ENCODE measurements at regions not wholly inside any gene's neighbourhood (a gene's known extent, or its start where the extent isn't known, plus 50 kb on each side); places are given as distances from the start of the nearest gene placed in this dataset.

GRCh38 chr11:81932303-81932702 is 801.4 kb downstream of the FAM181B start:
- Histone ChIP-seq H3K36me3 (ENCODE audit: insufficient read depth, low read length) (no peaks in the 10 kb centered on the region), H3K4me1 (ENCODE audit: insufficient read depth, low read length, poor library complexity, severe bottlenecking) (no peaks in the 10 kb centered on the region), H3K27ac (ENCODE audit: low read depth, low read length, poor library complexity, severe bottlenecking) (no peak overlapping the region), H3K4me3 (ENCODE audit: low read depth, low read length, poor library complexity, severe bottlenecking) (no peak overlapping the region), H3K4me2 (ENCODE audit: low read length) (no peak overlapping the region), H2AFZ (ENCODE audit: low read length) (no peak overlapping the region), H4K20me1 (ENCODE audit: insufficient read depth, low read length) (no peaks in the 10 kb centered on the region), H3K9me2 (ENCODE audit: insufficient read depth, low read length) (no peaks in the 10 kb centered on the region), H3K79me2 (ENCODE audit: insufficient read depth, low read depth, low read length) (no peaks in the 10 kb centered on the region), H3K9me3 (ENCODE audit: low read length) (no peaks in the 10 kb centered on the region)
- no peak for DNase-seq (ENCODE audit: low spot score)
- no TSS peak for BruUV-seq (replicated peaks)
- intact Hi-C loops (cut with micrococcal nuclease; ENCODE audit: unreplicated experiment), result no loop called here
- TF ChIP-seq EZH2phosphoT487 (IDR thresholded peaks at IDR 0.05; ENCODE audit: borderline replicate concordance, low read depth, low read length), result no peak
- no peak for TF ChIP-seq CTCF (conservative IDR thresholded peaks at IDR 0.05; ENCODE audit: low read length)
- POLR2A ChIA-PET, result no interaction called here
- CTCF ChIA-PET (ENCODE audit: unreplicated experiment), result no interaction called here

- intact Hi-C loops (cut with micrococcal nuclease; ENCODE audit: unreplicated experiment), result no loop called here
- TF ChIP-seq CTCF (conservative IDR thresholded peaks at IDR 0.05; ENCODE audit: low read length), result no peak
- no TSS peak for BruUV-seq (replicated peaks)
- ChIA-PET CTCF (ENCODE audit: unreplicated experiment) (no interaction called here), POLR2A (no interaction called here)
- H3K4me2 ChIP-seq (ENCODE audit: low read length), result no peak overlapping the region
- no peak overlapping the region for H3K4me3 ChIP-seq (ENCODE audit: low read depth, low read length, poor library complexity, severe bottlenecking)
- H3K36me3 ChIP-seq (ENCODE audit: insufficient read depth, low read length), result no peaks in the 10 kb centered on the region
- H4K20me1 ChIP-seq (ENCODE audit: insufficient read depth, low read length), result no peaks in the 10 kb centered on the region
- H2AFZ ChIP-seq (ENCODE audit: low read length), result no peak overlapping the region
- no peaks in the 10 kb centered on the region for H3K9me2 ChIP-seq (ENCODE audit: insufficient read depth, low read length)
- no peaks in the 10 kb centered on the region for H3K9me3 ChIP-seq (ENCODE audit: low read length)
- no peaks in the 10 kb centered on the region for H3K79me2 ChIP-seq (ENCODE audit: insufficient read depth, low read depth, low read length)
- no peak overlapping the region for H3K27ac ChIP-seq (ENCODE audit: low read depth, low read length, poor library complexity, severe bottlenecking)
- H3K4me1 ChIP-seq (ENCODE audit: insufficient read depth, low read length, poor library complexity, severe bottlenecking), result no peaks in the 10 kb centered on the region
- DNase-seq (ENCODE audit: low spot score), result no peak
Observed at GRCh38 chr11:81920205-81920604, 813.5 kb downstream of the FAM181B start.

GRCh38 chr11:81916451-81916850 is 817.2 kb downstream of the FAM181B start:
- H4K20me1 ChIP-seq (ENCODE audit: insufficient read depth, low read length), result no peaks in the 10 kb centered on the region
- no TSS peak for BruUV-seq (replicated peaks)
- no peak overlapping the region for H2AFZ ChIP-seq (ENCODE audit: low read length)
- no peak overlapping the region for H3K27ac ChIP-seq (ENCODE audit: low read depth, low read length, poor library complexity, severe bottlenecking)
- no peaks in the 10 kb centered on the region for H3K79me2 ChIP-seq (ENCODE audit: insufficient read depth, low read depth, low read length)
- DNase-seq (ENCODE audit: low spot score), result no peak
- H3K4me2 ChIP-seq (ENCODE audit: low read length), result no peak overlapping the region
- H3K9me3 ChIP-seq (ENCODE audit: low read length), result no peaks in the 10 kb centered on the region
- TF ChIP-seq EZH2phosphoT487 (IDR thresholded peaks at IDR 0.05; ENCODE audit: borderline replicate concordance, low read depth, low read length), result no peak
- TF ChIP-seq CTCF (conservative IDR thresholded peaks at IDR 0.05; ENCODE audit: low read length), result no peak
- ChIA-PET POLR2A (no interaction called here), CTCF (ENCODE audit: unreplicated experiment) (no interaction called here)
- no peaks in the 10 kb centered on the region for H3K9me2 ChIP-seq (ENCODE audit: insufficient read depth, low read length)
- intact Hi-C loops (cut with micrococcal nuclease; ENCODE audit: unreplicated experiment), result no loop called here
- no peaks in the 10 kb centered on the region for H3K36me3 ChIP-seq (ENCODE audit: insufficient read depth, low read length)
- H3K4me1 ChIP-seq (ENCODE audit: insufficient read depth, low read length, poor library complexity, severe bottlenecking), result no peaks in the 10 kb centered on the region
- H3K4me3 ChIP-seq (ENCODE audit: low read depth, low read length, poor library complexity, severe bottlenecking), result no peak overlapping the region
